OCI-LY1 (cell line): ENCODE measurements at regions not wholly inside any gene's neighbourhood (a gene's known extent, or its start where the extent isn't known, plus 50 kb on each side); places are given as distances from the start of the nearest gene placed in this dataset.

Experiments
- H2AFZ ChIP-seq: fragments of 200-600 bp; sonication (generic), shearing (Covaris generic); 2 replicates; pipeline ENCODE4 v1.6.0; 2014; ENCODE audit warnings: antibody characterized with exemption, mild to moderate bottlenecking, low read length
- H3F3A ChIP-seq: fragments of 200-600 bp; sonication (generic), shearing (Covaris generic); 2 replicates; pipeline ENCODE4 v1.6.0; 2014; ENCODE audit warnings: mild to moderate bottlenecking, antibody characterized with exemption, low read length, moderate library complexity; ENCODE audit not compliant: insufficient read depth
- H3K27ac ChIP-seq: fragments of 200-600 bp; sonication (generic); 2 replicates; pipeline ENCODE4 v1.5.1; 2014; ENCODE audit warnings: low read length, mixed run types, mild to moderate bottlenecking, low read depth; ENCODE audit not compliant: poor library complexity, severe bottlenecking
- H3K27me3 ChIP-seq: fragments of 200-600 bp; sonication (generic); 2 replicates; pipeline ENCODE4 v1.6.0; 2014; ENCODE audit warnings: antibody characterized with exemption, mild to moderate bottlenecking, low read length, moderate library complexity; ENCODE audit not compliant: insufficient read depth
- H3K36me3 ChIP-seq: fragments of 200-600 bp; sonication (generic); 2 replicates; pipeline ENCODE4 v1.6.1; 2014; ENCODE audit warnings: mild to moderate bottlenecking, antibody characterized with exemption, low read length, moderate library complexity, mixed read lengths; ENCODE audit not compliant: insufficient read depth
- H3K4me1 ChIP-seq: fragments of 200-600 bp; sonication (generic); 2 replicates; pipeline ENCODE4 v1.5.1; 2014; ENCODE audit warnings: mild to moderate bottlenecking, low read length, moderate library complexity; ENCODE audit not compliant: insufficient read depth, severe bottlenecking
- H3K4me2 ChIP-seq: fragments of 200-600 bp; sonication (generic), shearing (Covaris generic); 2 replicates; pipeline ENCODE4 v1.6.1; 2014; ENCODE audit warnings: low read length
- H3K4me3 ChIP-seq: fragments of 200-600 bp; sonication (generic); 2 replicates; pipeline ENCODE4 v1.5.1; 2014; ENCODE audit warnings: low read length, low read depth, mild to moderate bottlenecking, mixed read lengths; ENCODE audit not compliant: poor library complexity, severe bottlenecking
- H3K79me2 ChIP-seq: fragments of 200-600 bp; shearing (Covaris generic); 2 replicates; pipeline ENCODE4 v1.6.1; 2016; ENCODE audit warnings: mixed run types, low read length, mixed read lengths; ENCODE audit not compliant: insufficient read depth
- H3K9ac ChIP-seq: fragments of 200-600 bp; sonication (generic), shearing (Covaris generic); 2 replicates; pipeline ENCODE4 v1.6.1; 2014; ENCODE audit warnings: mild to moderate bottlenecking, low read length, mixed read lengths
- H3K9me2 ChIP-seq: fragments of 200-600 bp; sonication (generic), shearing (Covaris generic); 2 replicates; pipeline ENCODE4 v1.6.1; 2014; ENCODE audit warnings: low read depth, mild to moderate bottlenecking, low read length, mixed read lengths
- H3K9me3 ChIP-seq: fragments of 200-600 bp; shearing (Covaris generic); 2 replicates; pipeline ENCODE4 v1.6.1; 2014; ENCODE audit warnings: low read length, mixed read lengths
- H4K20me1 ChIP-seq: fragments of 200-600 bp; sonication (generic), shearing (Covaris generic); 2 replicates; pipeline ENCODE4 v1.6.0; 2016; ENCODE audit warnings: mild to moderate bottlenecking, low read length; ENCODE audit not compliant: insufficient read depth
- EZH2 ChIP-seq: fragments of 200-600 bp; sonication (generic), shearing (Covaris generic); IDR thresholded peaks from 2 replicates; pipeline ENCODE4 v1.8.0; 2017; ENCODE audit warnings: borderline replicate concordance, mixed run types, mild to moderate bottlenecking, antibody characterized with exemption, low read length, moderate library complexity, mixed read lengths
- TF ChIP-seq, protein P1 (sequence below): fragments of 200-600 bp; sonication (generic), shearing (Covaris generic); IDR thresholded peaks from 2 replicates; pipeline ENCODE4 v1.5.1; 2017; ENCODE audit warnings: mild to moderate bottlenecking, antibody characterized with exemption, low read length, moderate library complexity, mixed read lengths

DNA sequence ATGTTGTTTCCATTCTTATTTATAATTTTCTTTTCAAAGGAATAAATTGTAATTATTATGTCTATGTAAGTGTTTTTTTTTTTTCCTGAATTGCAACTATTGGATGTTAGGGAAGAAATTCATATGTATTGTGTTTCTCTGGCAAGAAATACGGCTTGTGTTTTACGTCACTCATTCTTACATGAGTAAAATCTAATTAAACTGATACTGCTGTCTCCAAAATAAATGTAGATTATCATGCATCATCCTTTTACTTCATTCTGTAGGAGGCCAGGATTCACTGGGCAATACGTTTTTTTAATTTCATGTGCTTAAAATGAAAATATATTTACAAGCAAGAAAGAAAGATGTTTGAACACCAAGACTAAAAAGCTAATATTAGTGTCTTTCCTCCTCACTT is 590.8 kb downstream of the OTOL1 start:
- H3K9me2 ChIP-seq: no peaks in the 10 kb centered on the region
- no peaks in the 10 kb centered on the region for H3K36me3 ChIP-seq
- no peaks in the 10 kb centered on the region for H3K9me3 ChIP-seq
- no peak overlapping the region for H3K27ac ChIP-seq
- H3K4me3 ChIP-seq: no peak overlapping the region
- H3K9ac ChIP-seq: no peak overlapping the region
- no peaks in the 10 kb centered on the region for H3K27me3 ChIP-seq
- no peak overlapping the region for H2AFZ ChIP-seq
- H3F3A ChIP-seq: no peaks in the 10 kb centered on the region
- TF ChIP-seq EZH2: no peak
- TF ChIP-seq, protein P1, sequence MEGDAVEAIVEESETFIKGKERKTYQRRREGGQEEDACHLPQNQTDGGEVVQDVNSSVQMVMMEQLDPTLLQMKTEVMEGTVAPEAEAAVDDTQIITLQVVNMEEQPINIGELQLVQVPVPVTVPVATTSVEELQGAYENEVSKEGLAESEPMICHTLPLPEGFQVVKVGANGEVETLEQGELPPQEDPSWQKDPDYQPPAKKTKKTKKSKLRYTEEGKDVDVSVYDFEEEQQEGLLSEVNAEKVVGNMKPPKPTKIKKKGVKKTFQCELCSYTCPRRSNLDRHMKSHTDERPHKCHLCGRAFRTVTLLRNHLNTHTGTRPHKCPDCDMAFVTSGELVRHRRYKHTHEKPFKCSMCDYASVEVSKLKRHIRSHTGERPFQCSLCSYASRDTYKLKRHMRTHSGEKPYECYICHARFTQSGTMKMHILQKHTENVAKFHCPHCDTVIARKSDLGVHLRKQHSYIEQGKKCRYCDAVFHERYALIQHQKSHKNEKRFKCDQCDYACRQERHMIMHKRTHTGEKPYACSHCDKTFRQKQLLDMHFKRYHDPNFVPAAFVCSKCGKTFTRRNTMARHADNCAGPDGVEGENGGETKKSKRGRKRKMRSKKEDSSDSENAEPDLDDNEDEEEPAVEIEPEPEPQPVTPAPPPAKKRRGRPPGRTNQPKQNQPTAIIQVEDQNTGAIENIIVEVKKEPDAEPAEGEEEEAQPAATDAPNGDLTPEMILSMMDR: no peak
- no peaks in the 10 kb centered on the region for H4K20me1 ChIP-seq
- H3K79me2 ChIP-seq: no peaks in the 10 kb centered on the region
- no peak overlapping the region for H3K4me2 ChIP-seq
- H3K4me1 ChIP-seq: no peaks in the 10 kb centered on the region

DNA sequence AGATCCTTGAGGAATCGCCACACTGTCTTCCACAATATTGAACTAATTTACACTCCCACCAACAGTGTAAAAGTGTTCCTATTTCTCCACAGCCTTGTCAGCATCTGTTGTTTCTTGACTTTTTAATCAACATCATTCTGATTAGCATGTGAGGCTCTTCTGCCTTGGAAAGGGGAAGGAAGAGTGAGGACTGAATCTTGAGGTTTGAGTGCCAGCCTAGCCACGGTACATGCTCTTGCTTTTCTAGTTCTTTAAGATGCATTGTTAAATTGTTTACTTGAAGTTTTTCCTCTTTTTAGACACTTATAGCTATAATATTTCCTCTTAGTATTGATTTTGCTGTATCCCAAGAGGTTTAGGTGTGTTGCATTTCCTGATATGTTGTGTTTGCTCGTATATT is 596.1 kb downstream of the OTOL1 start:
- H2AFZ ChIP-seq: no peak overlapping the region
- H3K79me2 ChIP-seq: no peaks in the 10 kb centered on the region
- H3K27me3 ChIP-seq: no peaks in the 10 kb centered on the region
- no peak overlapping the region for H3K27ac ChIP-seq
- no peaks in the 10 kb centered on the region for H3K9me3 ChIP-seq
- no peaks in the 10 kb centered on the region for H3K9me2 ChIP-seq
- H3K4me3 ChIP-seq: no peak overlapping the region
- H3K36me3 ChIP-seq: no peaks in the 10 kb centered on the region
- H4K20me1 ChIP-seq: no peaks in the 10 kb centered on the region
- no peak overlapping the region for H3K4me2 ChIP-seq
- no peaks in the 10 kb centered on the region for H3F3A ChIP-seq
- no peak for TF ChIP-seq EZH2
- TF ChIP-seq, protein P1: no peak
- no peaks in the 10 kb centered on the region for H3K4me1 ChIP-seq
- H3K9ac ChIP-seq: no peak overlapping the region

DNA sequence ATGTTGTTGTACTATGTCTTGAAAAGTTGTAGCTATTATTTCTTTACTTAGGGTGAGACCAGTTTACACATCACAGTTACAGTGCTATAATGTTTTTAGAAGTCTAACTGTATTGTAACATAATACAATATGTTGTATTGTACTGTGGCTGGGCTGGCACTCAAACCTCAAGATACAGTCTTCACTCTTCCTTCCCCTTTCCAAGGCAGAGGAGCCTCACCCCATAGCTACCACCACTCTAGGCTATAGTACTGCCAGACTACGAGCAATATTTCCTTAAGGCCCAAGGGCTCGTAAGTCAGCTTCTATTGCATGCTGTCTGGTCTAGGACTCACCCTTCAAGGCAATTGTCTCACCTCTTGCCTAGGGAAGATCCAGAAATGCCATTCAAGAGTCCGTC is 597.7 kb downstream of the OTOL1 start:
- no peaks in the 10 kb centered on the region for H3K27me3 ChIP-seq
- H3K4me3 ChIP-seq: no peak overlapping the region
- H4K20me1 ChIP-seq: no peaks in the 10 kb centered on the region
- no peaks in the 10 kb centered on the region for H3K9me3 ChIP-seq
- H3K27ac ChIP-seq: no peak overlapping the region
- no peaks in the 10 kb centered on the region for H3K9me2 ChIP-seq
- H3K4me2 ChIP-seq: no peak overlapping the region
- no peaks in the 10 kb centered on the region for H3K36me3 ChIP-seq
- H3K4me1 ChIP-seq: no peaks in the 10 kb centered on the region
- no peaks in the 10 kb centered on the region for H3F3A ChIP-seq
- no peaks in the 10 kb centered on the region for H3K79me2 ChIP-seq
- TF ChIP-seq, protein P1: no peak
- no peak for TF ChIP-seq EZH2
- no peak overlapping the region for H3K9ac ChIP-seq
- H2AFZ ChIP-seq: no peak overlapping the region
